Head of caudate nucleus (tissue), 42 donors: ENCODE measurements at regions not wholly inside any gene's neighbourhood (a gene's known extent, or its start where the extent isn't known, plus 50 kb on each side); places are given as distances from the start of the nearest gene placed in this dataset.
A peak's percentile ranks its signal among the peaks of the same experiment; 100 is the strongest.
"Not testable (repeated sequence)": the region's sequence is repeated elsewhere in the genome, so short reads cannot be mapped to it uniquely, and the experiment has no call there.

Experiments used
- DNase-seq, 42 donors: peaks; one replicate each; pipeline versions ENCODE4 v3.0.0 to v3.0.0-alpha.2; 2020 to 2021; ENCODE audit warnings: mixed read lengths in 7 of 42
- intact Hi-C: fragments of 100-400 bp; cut with DNase I; formaldehyde crosslinking; loops from one replicate; pipeline ENCODE4 v1.15.0; 2022

DNA sequence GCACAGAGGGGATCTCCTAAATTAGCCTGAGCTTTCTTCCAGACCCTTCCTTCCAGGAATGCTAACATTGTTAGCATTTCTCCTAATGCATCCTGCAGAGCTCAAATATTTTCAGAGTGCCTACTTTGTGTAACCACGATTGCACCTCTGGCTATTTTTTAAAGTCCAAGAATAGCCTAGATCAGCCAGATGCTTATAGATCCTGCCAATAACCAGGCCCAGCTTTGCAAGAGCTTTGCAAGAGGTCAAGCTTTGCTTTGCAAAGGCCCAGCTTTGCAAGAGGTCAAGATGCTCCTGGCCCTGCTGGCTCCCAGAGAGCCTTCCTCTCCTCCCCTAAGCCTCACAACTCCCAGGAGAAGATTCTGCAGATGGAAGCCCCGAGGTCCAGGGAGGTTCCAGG, 491.9 kb downstream of the MN1 start:
- intact Hi-C loops = loop anchor here (10.0 kb wide), 1 partner anchor 85 kb away; no protein-coding TSS in a partner anchor
- no peak for DNase-seq

DNA sequence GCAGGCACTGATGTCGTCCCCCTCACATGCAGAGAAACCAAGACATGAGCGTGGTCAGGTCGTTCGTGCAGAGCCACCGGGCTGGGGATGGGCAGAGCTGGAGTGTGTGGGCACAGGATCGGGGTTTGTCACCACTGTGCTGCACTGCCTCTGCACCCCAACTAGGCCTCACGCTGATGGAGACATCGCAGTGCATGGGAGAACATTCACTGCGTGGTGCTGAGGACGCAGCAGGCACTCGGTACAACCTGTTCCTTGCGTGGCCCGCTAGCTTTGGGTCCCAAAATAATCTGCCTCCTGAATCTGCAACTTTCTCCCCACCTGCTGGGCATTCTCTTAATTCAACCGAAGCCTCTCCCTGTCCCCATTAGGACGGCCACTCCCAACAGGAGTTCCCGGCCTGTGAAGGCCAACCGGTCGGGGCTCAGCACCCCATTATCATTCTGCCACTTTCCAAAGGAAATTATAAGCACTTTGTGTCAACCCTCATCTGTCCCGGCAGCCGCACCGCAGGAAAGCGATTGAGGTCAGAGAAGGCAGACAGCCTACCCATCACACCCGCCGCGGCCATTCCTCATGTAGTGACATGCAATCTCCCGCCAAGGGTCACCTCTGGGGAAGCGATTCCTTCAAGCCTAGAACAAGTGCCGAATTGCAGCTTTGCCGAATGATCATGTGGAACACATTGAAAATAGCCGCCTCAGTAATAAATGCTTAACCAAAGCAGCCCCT, 490.4 kb downstream of the MN1 start:
- peak in 30 of 42 donors; percentile 17 to 75 (median 53) for DNase-seq
- intact Hi-C loops = loop anchor here (10.0 kb wide), 1 partner anchor 86 kb away; no protein-coding TSS in a partner anchor

DNA sequence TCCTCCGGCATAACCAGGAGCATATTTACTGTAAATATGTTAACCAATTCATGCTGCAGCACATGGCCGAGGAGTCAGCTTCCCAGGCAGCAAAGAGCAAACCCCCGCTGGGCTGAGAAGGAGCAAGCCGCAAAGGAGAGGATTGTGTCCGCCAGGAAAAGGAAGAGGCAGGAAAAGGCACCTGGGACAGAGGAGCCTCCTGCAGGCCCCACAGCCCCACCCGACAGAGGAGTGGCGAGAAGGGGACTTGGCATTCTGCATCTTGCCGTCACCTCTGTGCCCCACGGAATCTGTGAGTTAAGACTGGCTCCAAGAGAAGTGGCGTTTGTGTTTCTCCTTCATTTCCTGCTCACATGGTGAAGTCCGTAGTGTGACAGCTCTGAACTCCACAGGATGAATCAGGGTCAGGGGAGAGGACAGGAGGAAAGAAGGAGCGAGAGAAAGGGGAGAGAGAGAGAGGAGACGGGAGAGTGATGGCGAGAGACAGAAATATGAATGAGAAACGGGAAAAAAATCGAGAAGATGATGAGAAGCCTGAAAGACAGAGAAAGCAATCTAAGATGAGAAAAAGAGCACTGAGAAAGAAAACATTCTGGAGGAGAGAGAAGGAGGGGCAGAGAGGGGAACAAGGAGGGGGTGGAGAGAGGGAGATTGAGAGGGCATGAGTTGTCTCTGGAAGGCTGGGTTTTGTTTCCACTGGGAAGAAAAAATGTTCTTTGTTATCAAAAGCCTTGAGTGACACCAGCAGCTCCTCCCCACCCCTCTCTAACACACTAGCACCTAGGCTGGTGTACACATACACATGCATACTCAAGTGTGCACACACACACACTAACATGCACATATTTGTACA, 489.6 kb downstream of the MN1 start:
- intact Hi-C loops = loop anchor here (10.0 kb wide), 1 partner anchor 87 kb away; no protein-coding TSS in a partner anchor
- DNase-seq = peak in 13 of 42 donors; percentile 14 to 72 (median 44)

DNA sequence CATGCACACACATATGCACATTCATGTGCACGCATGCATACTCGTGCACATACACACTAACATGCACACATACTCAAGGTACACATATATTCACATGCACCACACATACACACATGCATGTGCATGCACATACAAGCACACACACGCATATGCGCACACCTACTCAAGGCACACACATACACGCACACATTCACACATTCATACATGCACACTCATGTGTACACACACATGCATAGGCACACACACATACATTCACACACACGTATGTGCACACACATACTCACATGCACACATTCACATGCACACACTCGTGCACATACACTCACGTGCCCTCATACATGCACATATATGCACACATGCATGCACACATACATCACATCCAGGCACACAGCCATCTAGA, 489.0 kb downstream of the MN1 start:
- intact Hi-C loops = loop anchor here (10.0 kb wide), 1 partner anchor 88 kb away; no protein-coding TSS in a partner anchor
- peak in 1 of 42 donors; percentile 5 for DNase-seq

DNA sequence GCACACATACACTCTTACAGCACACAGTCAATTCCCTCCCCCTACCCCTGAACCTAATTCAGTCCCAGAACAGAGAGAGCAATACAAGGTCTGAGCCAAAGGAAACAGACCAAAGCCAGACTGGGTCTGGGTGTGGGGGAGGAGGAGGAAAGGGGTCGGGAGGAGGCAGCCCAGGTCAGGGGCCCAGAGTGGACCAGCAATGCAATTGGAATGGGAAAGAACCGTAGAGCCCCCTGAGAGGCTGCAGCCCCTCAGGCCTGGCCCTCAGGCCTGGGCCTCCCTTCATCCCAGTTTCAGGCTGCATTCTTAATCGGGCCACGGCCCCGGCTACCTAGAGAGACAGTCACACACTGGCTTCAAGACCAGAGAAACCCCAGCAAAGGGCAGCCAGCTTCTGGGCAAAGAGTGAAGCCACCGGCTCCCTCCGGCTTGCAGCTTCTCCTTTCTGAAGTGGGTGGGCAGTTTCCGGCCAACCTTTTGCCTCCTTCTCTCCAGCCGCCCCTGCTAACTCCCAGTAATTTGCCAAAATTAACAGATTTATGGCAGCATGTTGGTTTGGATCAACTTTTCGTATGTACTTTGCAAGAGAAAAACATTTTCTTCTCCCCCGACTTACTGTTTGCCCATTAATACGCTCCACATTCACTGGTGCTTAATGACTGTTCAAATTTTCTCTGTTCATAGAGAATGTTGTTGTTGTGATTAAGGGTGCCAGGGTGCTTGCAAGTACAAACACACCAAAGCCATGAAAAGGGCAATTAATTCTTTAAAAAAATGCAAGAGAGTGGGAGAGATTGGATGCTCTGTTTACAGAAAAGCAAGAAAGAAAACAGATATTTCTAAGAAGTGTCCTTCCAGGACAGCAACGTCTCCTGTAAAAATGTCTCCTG, 488.3 kb downstream of the MN1 start:
- DNase-seq = peak in 1 of 42 donors; percentile 28
- intact Hi-C loops = loop anchor here (10.0 kb wide), 1 partner anchor 88 kb away; no protein-coding TSS in a partner anchor

DNA sequence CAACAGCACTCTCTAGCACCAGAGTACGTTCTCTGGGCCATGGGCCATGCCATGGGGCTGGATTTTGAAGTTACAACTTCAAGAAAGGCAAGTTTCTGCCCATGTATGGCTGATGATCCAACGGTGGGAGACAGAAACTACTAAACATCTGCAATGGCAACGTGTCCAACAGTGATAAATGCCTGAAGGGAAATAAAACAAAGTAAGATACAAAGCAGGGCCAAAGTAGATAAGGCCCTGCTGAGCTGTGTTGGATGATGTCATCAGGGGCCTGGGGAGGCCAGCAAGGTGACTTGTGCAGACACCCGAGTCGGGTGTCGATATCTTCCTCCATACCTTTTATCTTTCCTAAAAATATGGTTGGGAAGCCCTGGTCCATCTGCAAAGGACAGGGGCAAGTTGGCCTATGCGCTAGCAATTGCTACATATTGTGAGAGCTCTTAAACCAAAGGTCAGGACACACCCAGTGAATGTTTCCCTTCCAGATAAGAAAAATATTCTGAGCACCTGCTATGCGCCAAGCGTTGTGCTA, 487.2 kb downstream of the MN1 start:
- intact Hi-C loops = loop anchor here (10.0 kb wide), 1 partner anchor 90 kb away; no protein-coding TSS in a partner anchor
- DNase-seq = no peak

DNA sequence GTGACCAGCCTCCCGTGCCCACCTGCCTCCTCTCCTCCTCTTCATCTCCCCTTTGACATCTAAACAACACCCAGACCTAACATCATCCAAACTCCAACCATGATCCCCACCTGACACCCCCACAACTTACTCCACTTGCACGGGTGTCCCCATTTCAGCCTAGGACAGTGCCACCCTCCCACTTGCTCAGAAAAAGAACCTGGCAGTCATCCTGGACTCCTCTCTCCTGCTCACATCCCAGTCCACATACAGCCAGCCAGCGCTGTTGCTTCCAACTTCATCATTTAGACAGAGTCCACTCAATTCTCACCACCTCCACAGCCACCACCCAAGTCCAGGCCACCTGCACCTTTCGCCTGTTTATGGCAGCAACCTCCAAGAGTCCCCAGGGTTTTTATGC, 485.7 kb downstream of the MN1 start:
- DNase-seq = no peak
- intact Hi-C loops = loop anchor here (10.0 kb wide), 1 partner anchor 91 kb away; no protein-coding TSS in a partner anchor

DNA sequence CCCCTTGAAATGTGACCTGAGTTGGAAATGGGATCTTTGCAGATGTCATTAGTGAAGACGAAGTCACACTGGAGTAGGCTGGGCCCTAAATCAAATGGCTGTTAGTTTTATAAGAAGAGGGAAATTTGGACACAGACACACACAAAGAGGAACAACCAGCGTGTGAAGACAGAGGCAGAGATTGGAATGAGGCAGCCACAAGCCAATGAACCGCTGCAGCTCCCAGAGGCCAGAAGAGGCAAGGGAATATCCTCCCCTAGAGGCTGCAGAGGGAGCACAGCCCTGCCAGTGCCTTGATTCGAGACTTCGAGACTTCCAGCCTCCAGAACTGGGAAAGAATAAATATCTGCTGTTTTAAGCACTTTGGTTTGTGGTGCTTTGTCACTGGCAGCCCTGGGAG, 484.5 kb downstream of the MN1 start:
- DNase-seq = peak in 3 of 42 donors; percentile 31 to 41 (median 31)
- intact Hi-C loops = loop anchor here (10.0 kb wide), 1 partner anchor 92 kb away; no protein-coding TSS in a partner anchor

DNA sequence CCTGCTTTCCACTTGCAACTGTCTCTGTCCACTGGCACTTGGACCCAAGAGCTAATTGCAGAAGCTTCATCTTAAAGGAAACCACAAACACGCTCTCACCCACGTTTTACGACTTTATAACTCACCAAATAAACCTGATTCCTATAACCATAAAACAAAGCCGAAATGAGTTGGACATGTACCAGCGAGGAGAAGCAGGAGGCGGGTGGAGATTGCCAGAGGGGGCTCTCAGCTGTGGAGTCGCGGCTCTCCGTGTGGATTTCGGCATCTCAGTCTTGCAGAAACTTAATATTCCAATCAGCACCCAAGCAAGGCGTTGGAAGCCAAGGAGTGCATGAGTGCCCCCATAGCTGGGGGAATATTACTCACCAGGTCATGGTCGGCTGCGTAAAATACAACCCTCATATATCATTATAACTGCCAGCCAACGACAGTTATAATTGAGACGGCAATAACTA, 483.6 kb downstream of the MN1 start:
- intact Hi-C loops = loop anchor here (10.0 kb wide), 1 partner anchor 93 kb away; no protein-coding TSS in a partner anchor
- DNase-seq = peak in 7 of 42 donors; percentile 12 to 62 (median 36)

DNA sequence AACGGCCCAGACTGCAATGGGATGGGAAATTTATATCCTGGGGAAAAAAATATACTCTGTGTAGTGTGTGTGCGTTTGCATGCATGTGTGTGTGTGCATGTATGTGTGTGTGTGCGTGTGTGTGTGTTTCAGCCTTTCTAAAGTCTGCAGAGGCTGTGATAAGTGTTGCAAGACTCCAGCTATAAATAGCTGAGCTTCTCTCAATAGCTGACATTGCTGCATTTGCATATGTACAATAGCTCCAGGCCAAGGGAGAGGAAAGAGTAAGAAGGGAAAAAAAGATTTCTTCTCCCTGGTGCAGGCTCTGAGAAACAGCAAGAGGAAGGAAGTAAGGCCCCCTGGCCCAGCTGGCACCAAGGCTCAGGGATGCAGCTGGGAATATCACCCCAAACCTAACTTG, 483.0 kb downstream of the MN1 start:
- intact Hi-C loops = loop anchor here (10.0 kb wide), 1 partner anchor 94 kb away; no protein-coding TSS in a partner anchor
- peak in 12 of 42 donors; percentile 27 to 70 (median 43) for DNase-seq

DNA sequence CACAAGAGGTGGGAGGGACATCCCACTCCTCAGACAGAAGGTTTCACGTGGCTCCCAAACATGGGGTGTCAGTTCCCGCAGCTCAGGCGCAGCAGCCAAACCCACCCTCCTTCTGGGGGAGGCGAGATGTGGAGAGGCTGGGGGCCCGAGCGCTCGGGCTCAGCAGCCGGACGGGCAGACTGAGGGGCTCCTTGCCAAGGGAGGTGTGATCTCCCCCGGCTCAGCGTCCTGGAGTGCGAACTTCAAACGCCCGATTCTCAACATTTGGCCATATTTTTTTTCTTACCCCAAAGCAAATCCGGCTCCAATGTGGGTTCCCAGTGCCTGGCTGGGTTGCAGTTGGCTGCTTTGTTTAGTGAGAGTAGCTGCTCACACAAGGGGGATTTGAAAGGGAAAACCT, 477.9 kb downstream of the MN1 start:
- peak in 1 of 42 donors; percentile 31 for DNase-seq
- intact Hi-C loops = no loop called here

DNA sequence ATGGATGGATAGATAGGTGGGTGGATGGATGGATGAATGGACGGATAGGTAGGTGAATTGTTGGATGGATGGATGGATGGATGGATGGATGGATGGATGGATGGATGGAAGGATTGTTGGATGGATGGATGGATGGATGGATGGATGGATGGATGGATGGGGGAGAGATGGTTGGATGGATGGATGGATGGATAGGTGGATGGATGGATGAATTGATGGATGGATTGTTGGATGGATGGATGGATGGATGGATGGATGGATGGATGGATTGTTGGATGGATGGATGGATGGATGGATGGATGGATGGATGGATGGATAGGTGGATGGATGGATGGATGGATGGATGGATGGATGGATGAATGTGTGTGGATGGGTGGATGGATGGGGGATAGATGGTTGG, 476.6 kb downstream of the MN1 start:
- intact Hi-C loops, DNase-seq: not testable (repeated sequence)

DNA sequence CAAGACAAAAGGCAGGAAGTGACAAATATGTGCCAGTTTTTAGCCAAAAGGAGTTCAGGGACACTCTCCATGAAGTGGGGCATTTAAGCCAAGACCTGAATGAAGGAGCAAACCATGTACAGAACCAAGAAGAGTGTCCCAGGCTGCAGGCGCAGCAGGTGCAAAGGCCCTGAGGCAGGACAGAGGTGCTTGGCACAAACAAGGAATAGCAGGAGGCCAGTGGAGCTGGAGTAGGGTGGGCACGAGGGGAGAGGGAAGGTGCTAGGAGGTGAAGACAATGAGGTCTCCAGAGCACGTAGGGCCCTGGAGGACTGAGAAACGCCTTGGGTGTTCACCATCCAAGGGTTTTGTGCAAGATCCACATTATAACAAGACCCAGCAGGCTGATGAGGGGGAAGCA, 474.1 kb downstream of the MN1 start:
- intact Hi-C loops = no loop called here
- DNase-seq = no peak

DNA sequence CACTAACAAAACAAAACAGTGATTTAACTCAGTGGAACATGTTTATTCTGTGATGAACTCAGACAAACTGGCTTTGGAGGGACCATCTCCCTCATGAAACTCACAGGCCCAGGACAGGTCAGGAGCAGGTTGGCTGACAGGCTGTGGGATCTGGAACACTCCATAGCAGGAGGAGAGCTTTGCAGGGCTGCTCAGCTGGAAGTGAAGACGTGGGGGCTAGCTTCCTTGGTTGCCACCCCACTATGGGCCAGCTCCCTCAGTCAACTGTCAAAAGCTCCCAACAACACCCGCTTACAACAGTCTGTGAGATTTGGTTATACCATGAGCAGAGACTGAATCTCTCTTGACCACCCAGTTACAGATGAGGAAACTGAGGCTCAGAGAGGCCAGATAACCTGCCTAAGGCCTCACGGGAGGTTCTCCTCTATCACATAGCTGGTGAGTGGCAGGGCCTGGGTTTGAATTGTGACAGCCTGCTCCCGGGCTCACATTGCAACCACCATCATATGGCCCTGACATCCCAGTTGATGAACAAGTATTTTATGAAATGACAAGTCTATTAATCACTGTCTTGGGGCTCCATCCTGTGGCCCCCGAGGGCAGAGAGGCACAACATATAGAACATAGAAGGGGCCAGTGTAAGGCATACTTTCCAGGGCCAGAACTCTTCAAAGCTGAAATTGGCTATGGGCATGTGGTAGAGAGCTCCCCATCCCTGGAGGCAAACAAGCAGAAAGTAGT, 473.4 kb downstream of the MN1 start:
- peak in 2 of 42 donors; percentile 27 to 33 for DNase-seq
- intact Hi-C loops = no loop called here

DNA sequence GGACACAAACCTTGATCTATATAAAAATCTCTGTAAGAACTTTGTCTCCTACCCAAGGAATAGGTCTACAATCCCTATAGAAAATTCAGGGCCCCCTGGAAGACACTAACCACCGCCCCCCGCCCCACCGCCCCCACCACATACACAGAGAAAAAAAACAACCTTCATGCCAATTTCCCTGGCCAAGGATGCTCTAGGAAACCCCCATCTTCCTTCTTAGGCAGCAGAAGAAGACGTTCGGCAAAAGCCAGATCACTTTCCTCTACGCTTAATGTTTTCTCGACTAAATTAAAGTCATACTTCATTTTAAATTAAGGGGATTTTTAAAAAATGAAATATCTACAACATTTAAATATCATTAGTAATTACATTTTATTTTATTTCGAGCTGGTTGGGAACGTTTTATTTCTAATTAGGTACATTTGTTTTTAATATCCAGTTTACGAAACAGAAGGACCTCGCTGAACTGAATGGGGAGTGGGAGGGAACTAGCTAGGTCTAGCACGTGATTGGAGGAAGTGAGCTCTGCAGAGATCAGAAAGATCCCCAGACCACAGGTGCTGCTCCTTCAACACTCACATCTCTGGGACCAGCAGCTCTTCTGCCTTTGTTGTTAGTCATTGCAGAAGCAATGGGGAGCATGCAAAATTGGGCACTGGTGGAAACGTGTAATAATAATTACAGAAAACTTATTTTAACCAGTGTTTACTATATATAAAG, 472.3 kb downstream of the MN1 start:
- intact Hi-C loops = no loop called here
- DNase-seq = peak in 7 of 42 donors; percentile 20 to 55 (median 35)

DNA sequence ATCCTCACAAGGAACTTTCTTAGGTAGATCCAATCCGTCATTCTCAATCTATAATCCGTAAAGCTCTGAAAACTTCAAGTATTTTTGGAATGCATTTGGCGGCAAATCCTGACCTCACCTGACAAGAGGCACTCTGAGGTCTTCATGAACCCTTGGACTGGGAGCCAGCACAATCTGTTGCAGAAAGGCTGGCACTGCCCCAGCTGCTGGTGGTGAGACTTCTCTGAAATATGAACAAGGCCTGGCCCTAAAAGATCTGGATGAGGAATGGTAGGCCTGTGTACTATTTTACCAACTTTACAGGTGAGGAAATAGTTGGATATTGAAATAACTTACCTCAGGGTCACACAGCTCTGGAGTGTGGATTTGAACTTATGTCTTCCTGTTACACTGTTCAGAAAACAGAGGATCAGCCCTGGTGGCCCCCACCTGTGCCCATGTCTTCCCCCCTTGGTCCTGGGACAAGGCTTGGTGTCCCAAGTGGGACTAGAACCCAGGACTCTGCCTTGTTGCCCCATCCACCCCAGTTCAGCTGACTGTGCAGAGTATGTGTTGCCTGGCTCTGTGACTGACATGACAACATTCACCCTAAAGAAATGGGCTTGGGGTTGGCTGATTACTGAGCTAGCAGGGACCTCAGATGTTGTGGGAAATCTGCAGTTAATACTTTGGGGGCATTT, 471.4 kb downstream of the MN1 start:
- peak in 3 of 42 donors; percentile 0 to 29 (median 28) for DNase-seq
- intact Hi-C loops = no loop called here
